GM21360 (cell line): ENCODE measurements at regions not wholly inside any gene's neighbourhood (a gene's known extent, or its start where the extent isn't known, plus 50 kb on each side); places are given as distances from the start of the nearest gene placed in this dataset.
"Not testable (repeated sequence)": the region's sequence is repeated elsewhere in the genome, so short reads cannot be mapped to it uniquely, and the experiment has no call there.

Experiments used
- ATAC-seq: cut with Tn5 transposase; IDR thresholded peaks from one replicate; pipeline ENCODE4 v1.9.1; 2021; ENCODE audit warnings: mild to moderate bottlenecking, moderate library complexity; ENCODE audit not compliant: unreplicated experiment

- ATAC-seq = no peak
Observed at GRCh38 chr11:116387641-116388040, 385.1 kb downstream of the BUD13 start.

- ATAC-seq = no peak
Observed at GRCh38 chr11:116386118-116386699, 386.6 kb downstream of the BUD13 start.

- no peak for ATAC-seq
Observed at GRCh38 chr11:116384876-116385275, 387.9 kb downstream of the BUD13 start.

GRCh38 chr11:116384407-116384806 lies 388.4 kb downstream of the BUD13 start:
- ATAC-seq = no peak

GRCh38 chr11:116379185-116379828 lies 393.5 kb downstream of the BUD13 start:
- no peak for ATAC-seq

- no peak for ATAC-seq
Observed at GRCh38 chr11:116376547-116376946, 396.2 kb downstream of the BUD13 start.

GRCh38 chr11:116376054-116376453 lies 396.7 kb downstream of the BUD13 start:
- no peak for ATAC-seq

GRCh38 chr11:116375221-116375620 lies 397.6 kb downstream of the BUD13 start:
- ATAC-seq = no peak

GRCh38 chr11:116374085-116374484 lies 398.7 kb downstream of the BUD13 start:
- no peak for ATAC-seq

GRCh38 chr11:116373104-116373944 lies 399.5 kb downstream of the BUD13 start:
- no peak for ATAC-seq

- no peak for ATAC-seq
Observed at GRCh38 chr11:116371146-116371545, 401.6 kb downstream of the BUD13 start.

- no peak for ATAC-seq
Observed at GRCh38 chr11:116368784-116369183, 404.0 kb downstream of the BUD13 start.

GRCh38 chr11:116366980-116367645 lies 405.7 kb downstream of the BUD13 start:
- no peak for ATAC-seq

- ATAC-seq = no peak
Observed at GRCh38 chr11:116366451-116366850, 406.3 kb downstream of the BUD13 start.

GRCh38 chr11:116364925-116365324 lies 407.9 kb downstream of the BUD13 start:
- not testable (repeated sequence) for ATAC-seq

- no peak for ATAC-seq
Observed at GRCh38 chr11:116364348-116364747, 408.4 kb downstream of the BUD13 start.

- no peak for ATAC-seq
Observed at GRCh38 chr11:116360221-116360941, 412.4 kb downstream of the BUD13 start.

- no peak for ATAC-seq
Observed at GRCh38 chr11:116357784-116358544, 414.8 kb downstream of the BUD13 start.

GRCh38 chr11:116356451-116356850 lies 416.3 kb downstream of the BUD13 start:
- no peak for ATAC-seq

GRCh38 chr11:116355104-116355503 lies 417.7 kb downstream of the BUD13 start:
- no peak for ATAC-seq
